HEK293 (cell line): ENCODE measurements at regions not wholly inside any gene's neighbourhood (a gene's known extent, or its start where the extent isn't known, plus 50 kb on each side); places are given as distances from the start of the nearest gene placed in this dataset.

Experiments
- ZBTB7A ChIP-seq: fragments of 450-650 bp; formaldehyde crosslinking; IDR thresholded peaks from 2 replicates; pipeline ENCODE4 v1.5.1; 2016; ENCODE audit warnings: low read depth, missing biosample characterization, missing genetic modification characterization
- TF ChIP-seq, protein P1 (sequence below): fragments of 450-650 bp; formaldehyde crosslinking; IDR thresholded peaks from 2 replicates; pipeline ENCODE4 v1.5.1; 2016; ENCODE audit warnings: missing biosample characterization, missing genetic modification characterization

DNA sequence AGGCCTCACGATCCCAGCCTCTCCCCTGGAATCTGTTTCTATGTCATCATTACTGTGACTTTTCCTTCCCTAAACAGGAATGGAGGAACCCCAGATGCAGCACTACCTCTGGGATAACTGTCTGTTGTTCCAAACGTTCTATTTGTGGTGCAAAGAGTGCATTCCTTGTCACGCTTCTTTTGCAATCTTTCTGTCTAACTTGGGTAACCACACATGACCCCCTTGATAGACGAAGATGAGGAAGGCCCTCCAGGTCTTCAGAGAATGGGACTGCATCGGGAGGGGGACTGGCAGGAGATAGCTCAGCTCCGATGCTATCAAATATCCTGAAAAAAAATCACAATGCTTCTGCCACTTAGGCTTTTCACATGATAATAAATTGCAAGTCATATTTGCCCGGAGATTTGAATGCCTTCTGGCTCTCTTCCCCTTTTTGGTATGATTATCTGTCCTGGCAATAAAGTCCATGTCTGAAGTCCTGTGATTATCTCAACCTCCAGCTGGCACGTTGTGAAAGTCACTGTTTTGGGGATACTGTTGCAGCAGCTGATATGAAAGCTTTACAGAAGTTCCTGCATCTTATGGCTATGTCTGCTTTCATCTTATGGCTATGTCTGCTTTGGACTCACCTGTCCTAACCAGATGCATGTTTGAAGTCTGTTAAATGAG lies 148.7 kb upstream of the LMO4 start:
- TF ChIP-seq ZBTB7A (tag by site-specific recombination) = no peak
- TF ChIP-seq, protein P1, sequence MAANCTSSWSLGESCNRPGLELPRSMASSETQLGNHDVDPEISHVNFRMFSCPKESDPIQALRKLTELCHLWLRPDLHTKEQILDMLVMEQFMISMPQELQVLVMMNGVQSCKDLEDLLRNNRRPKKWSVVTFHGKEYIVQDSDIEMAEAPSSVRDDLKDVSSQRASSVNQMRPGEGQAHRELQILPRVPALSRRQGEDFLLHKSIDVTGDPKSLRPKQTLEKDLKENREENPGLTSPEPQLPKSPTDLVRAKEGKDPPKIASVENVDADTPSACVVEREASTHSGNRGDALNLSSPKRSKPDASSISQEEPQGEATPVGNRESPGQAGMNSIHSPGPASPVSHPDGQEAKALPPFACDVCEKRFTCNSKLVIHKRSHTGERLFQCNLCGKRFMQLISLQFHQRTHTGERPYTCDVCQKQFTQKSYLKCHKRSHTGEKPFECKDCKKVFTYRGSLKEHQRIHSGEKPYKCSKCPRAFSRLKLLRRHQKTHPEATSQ (tag by site-specific recombination) = no peak
